ENCODE measurements at regions not wholly inside any gene's neighbourhood (a gene's known extent, or its start where the extent isn't known, plus 50 kb on each side); places are given as distances from the start of the nearest gene placed in this dataset.
"Not testable (repeated sequence)": the region's sequence is repeated elsewhere in the genome, so short reads cannot be mapped to it uniquely, and the experiment has no call there.

DNA sequence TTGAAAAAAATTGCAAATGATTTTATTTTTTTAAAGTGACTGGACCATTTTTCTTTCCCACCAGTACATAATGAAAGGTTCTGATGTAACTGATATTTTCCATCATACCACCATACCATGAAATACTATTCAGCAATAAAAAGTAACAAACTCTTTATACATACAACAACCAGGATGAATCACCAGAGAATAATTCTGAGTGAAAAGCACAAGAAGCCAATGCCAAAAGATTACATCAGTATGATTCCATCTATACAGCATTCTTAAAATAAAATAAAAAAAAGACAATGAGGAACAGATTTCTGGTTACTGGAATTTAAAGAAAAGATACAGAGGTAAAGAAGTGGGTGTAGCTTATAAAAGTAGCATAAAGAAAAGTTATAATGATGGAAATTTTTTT lies 423.7 kb upstream of the ST8SIA4 start:
- no peak for DNase-seq

DNA sequence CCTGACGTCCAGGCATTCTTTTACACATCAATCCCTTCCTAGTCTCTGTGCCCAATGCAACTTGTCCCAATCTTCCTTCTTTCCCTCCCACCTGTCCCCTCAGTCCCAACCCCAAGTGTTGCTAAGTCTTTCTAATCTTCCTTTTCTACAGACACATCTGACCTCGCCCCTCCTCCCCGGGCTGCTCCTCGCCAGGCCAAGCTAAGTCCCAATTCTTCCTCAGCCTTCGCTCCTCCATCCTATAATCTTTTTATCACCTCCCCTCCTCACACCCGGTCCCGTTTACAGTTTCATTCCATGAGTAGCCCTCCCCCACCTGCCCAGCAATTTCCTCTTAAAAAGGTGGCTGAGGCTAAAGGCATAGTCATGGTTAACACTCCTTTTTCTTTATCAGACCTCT lies 413.3 kb upstream of the ST8SIA4 start:
- DNase-seq, result not testable (repeated sequence)

- no peak for DNase-seq
These were observed 403.5 kb upstream of the ST8SIA4 start for GRCh38 chr5:101306391-101307137.

GRCh38 chr5:101296477-101296876 lies 393.4 kb upstream of the ST8SIA4 start:
- DNase-seq, result no peak

DNA sequence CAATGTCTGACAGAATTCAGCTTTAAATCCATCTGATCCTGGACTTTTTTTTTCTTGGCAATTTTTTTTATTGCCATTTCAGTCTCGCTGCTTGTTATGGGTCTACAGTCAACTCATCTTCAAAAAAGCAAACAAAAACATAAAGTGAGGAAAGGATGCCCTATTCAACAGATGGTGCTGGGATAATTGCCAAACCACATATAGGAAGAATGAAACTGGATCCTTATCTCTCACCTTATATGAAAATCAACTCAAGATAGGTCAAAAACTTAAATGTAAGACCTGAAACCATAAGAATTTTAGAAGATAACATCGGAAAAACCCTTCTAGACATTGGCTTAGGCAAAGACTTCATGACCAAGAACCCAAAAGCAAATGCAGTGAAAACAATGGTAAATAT lies 389.1 kb upstream of the ST8SIA4 start:
- no peak for DNase-seq

DNA sequence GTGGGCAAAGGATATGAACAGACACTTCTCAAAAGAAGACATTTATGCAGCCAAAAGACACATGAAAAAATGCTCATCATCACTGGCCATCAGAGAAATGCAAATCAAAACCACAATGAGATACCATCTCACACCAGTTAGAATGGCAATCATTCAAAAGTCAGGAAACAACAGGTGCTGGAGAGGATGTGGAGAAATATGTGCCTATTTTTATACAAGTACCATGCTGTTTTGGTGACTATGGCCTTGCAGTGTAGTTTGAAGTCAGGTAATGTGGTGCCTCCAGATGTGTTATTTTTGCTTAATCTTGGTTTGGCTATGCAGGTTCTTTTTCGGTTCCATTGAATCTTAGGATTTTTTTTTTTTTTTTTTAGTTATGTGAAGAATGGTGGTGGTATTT lies 387.7 kb upstream of the ST8SIA4 start:
- DNase-seq, result not testable (repeated sequence)

GRCh38 chr5:101288633-101289032 lies 385.6 kb upstream of the ST8SIA4 start:
- no peak for DNase-seq

GRCh38 chr5:101284736-101285375 lies 381.8 kb upstream of the ST8SIA4 start:
- DNase-seq, result no peak

- not testable (repeated sequence) for DNase-seq
These were observed 380.9 kb upstream of the ST8SIA4 start for GRCh38 chr5:101283938-101284337.

GRCh38 chr5:101278917-101279316 lies 375.8 kb upstream of the ST8SIA4 start:
- DNase-seq, result no peak

DNA sequence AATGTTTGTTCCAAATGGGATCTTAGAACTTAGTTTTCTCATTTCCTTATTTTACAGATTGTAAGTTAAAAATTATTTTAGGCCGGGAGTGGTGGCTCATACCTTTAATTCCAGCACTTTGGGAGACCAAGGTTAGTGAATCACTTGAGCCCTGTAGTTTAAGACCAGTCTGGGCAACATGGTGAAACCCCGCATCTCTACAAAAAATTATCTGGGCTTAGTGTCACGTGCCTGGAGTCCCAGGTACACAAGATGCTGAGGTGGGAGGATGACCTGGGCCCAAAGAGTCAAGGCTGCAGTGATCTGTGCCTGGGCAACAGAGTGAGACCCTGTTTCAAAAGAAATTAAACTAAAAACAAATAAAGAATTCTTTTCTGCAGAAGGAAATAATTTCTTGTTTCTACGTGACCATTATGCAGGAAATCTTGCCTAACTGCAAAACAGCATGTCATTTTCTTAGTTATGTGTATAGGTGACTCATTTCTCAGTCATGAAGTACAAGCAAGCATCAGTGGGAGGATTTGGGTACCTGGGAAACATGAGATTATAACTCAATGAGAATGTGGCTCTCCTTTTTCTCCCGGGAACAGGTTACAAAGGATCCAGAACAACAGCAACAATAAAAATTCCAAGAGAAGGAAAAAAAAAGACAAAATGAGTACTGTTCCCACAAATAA lies 375.1 kb upstream of the ST8SIA4 start:
- no peak for DNase-seq

- no peak for DNase-seq
These were observed 368.9 kb upstream of the ST8SIA4 start for GRCh38 chr5:101271945-101272344.

DNA sequence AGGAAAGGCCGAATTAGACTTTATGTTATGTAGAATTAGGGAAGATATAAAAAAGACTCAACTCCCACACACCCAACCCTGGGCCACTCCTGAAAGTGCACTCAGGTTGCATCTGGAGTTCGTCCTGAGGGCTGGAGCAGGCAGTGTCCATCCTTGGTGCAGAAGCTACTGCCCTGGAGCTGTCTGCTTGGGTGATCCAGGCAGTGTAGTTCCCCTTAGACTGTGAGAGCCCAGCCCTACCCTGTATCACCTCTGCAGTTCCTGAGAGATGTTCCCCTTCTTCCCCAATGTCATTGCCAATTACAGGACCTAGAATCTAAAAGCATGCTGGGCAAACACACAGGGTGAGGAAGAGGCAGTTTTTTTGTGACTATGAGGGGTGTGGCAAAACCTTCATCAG lies 368.3 kb upstream of the ST8SIA4 start:
- DNase-seq, result no peak

DNA sequence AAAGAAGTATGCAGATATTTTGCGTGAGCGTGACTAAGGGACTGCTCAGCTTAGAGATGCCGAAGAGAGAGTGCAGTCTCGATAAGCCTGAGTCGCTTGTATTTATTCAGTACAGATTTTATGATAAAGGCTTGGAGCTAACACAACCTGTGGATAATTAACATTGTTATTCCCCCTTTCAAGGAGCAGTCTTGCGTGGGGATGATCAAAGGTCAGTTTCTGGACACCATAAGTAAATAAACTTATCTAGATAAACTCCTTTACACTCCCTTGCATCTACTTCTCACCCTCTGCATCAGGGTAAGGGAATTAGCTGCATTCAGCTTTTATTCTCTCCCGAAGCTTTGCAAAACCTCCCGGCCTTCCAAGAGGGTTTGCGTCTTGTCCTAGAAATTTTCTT lies 357.8 kb upstream of the ST8SIA4 start:
- no peak for DNase-seq

DNA sequence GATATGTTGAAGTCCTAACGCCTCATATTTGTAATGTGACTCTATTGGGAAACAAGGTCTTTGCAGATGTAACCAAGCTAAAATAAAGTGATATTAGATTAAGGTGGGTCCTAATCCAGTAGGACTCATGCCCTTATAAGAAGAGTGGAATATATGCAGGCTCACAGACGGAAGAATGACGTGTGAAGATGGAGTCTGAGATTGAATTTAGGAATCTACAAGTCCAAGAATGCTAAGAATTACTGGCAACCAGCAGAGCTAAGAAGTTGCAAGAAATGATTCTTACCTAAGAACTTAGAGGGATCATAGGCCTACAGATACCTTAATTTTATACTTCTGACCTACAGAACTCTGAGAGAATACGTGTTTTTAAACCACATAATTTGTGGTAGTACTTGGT lies 350.0 kb upstream of the ST8SIA4 start:
- no peak for DNase-seq

DNA sequence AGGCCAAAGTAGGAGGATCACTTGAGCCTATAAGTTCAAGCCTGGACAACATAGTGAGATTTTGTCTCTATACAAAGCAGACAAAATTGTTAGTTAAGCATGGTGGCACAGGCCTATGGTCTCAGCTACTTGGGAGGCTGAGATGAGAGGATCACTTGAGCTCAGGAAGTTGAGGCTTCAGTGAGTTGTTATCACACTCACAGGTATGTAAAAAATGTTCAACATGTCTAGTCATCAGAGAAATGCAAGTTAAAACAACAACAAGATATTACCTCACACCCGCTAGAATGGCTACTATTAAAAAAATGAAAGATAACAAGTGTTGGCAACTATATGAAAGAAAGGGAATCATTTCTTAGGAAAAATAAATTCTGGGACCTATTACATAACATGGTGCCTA lies 341.5 kb upstream of the ST8SIA4 start:
- no peak for DNase-seq

GRCh38 chr5:101212942-101213514 lies 309.9 kb upstream of the ST8SIA4 start:
- DNase-seq, result no peak

- no peak for DNase-seq
These were observed 303.5 kb upstream of the ST8SIA4 start for GRCh38 chr5:101206534-101206933.

DNA sequence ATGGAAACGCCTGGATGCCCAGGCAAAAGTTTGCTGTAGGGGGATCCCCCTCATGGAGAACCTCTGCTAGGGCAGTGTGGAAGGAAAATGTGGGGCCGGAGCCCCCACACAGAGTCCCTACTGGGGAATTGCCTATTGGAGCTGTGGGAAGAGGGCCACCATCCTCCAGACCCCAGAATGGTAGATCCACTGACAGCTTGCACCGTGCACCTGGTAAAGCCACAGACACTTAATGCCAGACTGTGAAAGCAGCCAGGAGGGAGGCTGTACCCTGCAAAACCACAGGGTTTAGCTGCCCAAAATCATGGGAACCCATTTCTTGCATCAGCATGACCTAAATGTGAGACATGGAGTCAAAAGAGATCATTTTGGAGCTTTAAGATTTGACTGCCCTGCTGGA lies 302.0 kb upstream of the ST8SIA4 start:
- not testable (repeated sequence) for DNase-seq

DNA sequence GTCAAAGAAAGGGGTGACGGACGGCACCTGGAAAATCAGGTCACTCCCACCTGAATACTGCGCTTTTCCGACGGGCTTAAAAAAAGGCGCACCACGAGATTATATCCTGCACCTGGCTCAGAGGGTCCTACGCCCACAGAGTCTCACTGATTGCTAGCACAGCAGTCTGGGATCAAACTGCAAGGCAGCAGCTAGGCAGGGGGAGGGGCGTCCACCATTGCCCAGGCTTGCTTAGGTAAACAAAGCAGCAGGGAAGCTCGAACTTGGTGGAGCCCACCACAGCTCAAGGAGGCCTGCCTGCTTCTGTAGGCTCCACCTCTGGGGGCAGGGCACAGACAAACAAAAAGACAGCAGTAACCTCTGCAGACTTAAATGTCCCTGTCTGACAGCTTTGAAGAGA lies 277.3 kb upstream of the ST8SIA4 start:
- not testable (repeated sequence) for DNase-seq

DNA sequence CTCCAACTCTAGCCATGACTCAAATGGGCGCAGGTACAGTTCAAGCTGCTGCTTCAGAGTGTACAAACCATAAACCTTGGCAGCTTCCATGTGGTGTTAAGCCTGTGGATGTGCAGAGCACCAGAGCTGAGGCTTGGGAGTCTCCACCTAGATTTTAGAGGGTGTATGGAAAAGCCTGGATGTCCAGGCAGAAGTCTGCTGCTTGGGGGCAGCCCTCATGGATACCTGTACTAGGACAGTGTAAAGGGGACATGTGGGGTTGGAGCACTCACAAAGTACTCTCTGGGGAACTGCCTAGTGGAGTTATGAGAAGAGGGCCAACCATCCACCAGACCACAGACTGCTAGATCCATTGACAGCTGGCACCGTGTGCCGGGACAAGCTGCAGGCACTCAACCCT lies 273.5 kb upstream of the ST8SIA4 start:
- no peak for DNase-seq

DNA sequence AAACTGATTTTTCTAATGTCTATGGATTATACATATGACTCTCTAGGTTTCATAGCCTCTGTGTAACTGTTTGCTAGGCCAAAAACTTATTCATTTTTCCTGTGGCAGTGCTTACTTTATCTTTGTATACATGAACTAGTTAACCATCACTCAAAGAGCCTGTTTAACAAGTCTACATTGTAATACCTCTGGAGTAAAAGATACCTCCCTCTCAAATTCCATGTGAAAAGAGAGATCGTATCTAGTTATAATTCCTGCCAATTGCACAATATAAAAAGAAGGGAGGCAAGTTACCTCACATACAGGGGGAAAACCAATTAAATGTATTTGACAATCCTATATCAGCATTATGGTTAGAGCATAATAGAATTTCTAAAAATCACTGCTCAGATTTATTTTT lies 271.9 kb upstream of the ST8SIA4 start:
- no peak for DNase-seq

DNA sequence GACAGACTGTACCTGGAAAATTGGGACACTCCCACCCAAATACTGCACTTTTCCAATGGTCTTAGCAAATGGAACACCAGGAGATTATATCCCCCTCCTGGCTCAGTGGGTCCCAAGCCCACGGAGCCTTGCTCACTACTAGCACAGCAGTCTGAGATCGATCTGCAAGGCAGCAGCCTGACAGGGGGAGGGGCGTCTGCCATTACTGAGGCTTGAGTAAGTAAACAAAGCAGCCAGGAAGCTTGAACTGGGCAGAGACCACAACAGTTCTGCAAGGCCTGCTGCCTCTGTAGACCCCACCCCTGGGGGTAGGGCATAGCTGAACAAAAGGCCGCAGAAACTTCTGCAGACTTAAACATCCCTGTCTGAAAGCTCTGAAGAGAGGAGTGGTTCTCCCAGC lies 260.0 kb upstream of the ST8SIA4 start:
- no peak for DNase-seq

DNA sequence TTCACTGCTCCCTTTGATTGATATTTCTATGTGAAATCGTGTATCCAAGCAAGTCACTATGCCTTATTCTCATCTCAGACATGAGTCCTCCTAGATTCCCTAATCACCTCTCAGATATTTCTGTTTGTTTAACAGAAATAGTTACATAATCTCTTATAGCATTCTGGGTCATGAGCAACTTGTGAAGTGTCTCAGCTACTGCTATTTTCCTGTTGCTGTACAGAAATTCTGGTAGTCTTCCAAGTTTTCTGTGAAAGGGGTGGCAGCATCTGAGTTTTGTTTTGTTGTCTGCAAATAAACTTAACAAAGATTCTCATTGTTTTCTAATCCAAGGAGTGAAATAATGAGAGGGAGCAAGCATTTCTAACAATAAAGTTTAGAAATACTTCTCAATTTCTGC lies 256.9 kb upstream of the ST8SIA4 start:
- no peak for DNase-seq
